ENCODE measurements at regions not wholly inside any gene's neighbourhood (a gene's known extent, or its start where the extent isn't known, plus 50 kb on each side); places are given as distances from the start of the nearest gene placed in this dataset.

DNA sequence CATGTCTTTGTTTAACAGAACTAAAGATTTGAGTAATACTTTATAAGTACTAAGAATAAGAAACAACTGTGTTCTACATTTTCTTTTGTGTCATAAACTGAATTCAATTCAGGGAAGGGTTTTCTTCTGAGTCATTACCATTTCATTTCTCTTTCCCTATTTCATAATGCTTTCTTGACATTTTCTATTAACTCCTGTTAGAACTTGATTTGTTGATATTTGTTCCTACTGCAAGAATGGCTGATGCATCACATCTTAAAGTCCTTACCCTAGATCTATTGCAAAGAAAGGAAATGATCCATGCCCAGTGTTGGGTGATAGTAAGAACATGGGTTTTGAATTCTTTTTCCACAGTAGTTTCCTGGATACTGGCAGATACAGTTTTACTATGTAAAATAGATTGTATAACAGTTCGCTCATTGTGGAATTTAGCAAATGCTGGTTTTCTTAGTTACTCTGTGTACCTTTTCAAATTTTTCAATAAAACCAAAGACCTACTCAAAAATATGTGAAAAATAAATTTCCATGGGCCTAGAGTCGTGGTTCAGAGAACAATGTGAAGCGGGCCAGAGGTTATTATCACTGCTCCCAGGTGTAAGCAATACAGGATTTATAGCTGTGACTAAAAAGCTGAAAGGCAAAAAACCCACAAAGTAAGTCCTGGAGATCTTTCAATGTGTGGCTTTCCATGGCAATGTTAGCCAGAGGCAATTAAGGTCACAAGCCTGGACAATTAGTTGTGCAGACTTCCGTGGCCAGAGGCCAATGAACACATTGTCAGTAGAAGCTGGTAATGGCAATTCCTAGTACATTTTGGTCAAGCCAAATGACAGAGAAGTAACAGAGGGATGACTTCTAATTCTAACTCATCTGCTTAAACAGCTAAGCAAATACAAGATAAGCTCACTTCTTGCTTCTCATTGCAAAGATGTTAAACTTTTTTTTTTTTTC lies 127.3 kb upstream of the FAT4 start:
- Histone ChIP-seq H3K36me3 (ENCODE audit: control insufficient read depth in 1 of 2, insufficient read depth in 2 of 2, low read length in 2 of 2) (no peaks in the 10 kb centered on the region), H3K9ac (ENCODE audit: low read length) (no peak overlapping the region), H3K79me2 (ENCODE audit: insufficient read depth, low read length) (no peaks in the 10 kb centered on the region), H3K4me3 (replicated peaks in 1 of 2; ENCODE audit: low read depth in 1 of 2, low read length in 2 of 2) (no peak overlapping the region), H3K9me3 (ENCODE audit: control insufficient read depth in 1 of 2, insufficient read depth in 1 of 2, low read depth in 1 of 2, low read length in 2 of 2) (no peaks in the 10 kb centered on the region), H3K27me3 (ENCODE audit: insufficient read depth, low read length) (no peaks in the 10 kb centered on the region), H3K4me2 (ENCODE audit: low read length) (no peak overlapping the region), H3K9me2 (ENCODE audit: insufficient read depth) (no peaks in the 10 kb centered on the region), H4K20me1 (ENCODE audit: insufficient read depth) (no peaks in the 10 kb centered on the region), H3K4me1 (ENCODE audit: control insufficient read depth in 1 of 2, insufficient read depth in 2 of 2, low read length in 2 of 2) (no peaks in the 10 kb centered on the region), H2AFZ (ENCODE audit: low read depth, low read length, poor library complexity, severe bottlenecking) (no peak overlapping the region), H3K27ac (ENCODE audit: low read depth, low read length) (no peak overlapping the region)
- CTCF ChIA-PET = no interaction called here
- DNase-seq (ENCODE audit: low read depth, low spot score) (no peak), ATAC-seq (no peak)
- POLR2A ChIA-PET = no interaction called here
- no TSS peak for BruUV-seq (replicated peaks)
- TF ChIP-seq, protein P1, sequence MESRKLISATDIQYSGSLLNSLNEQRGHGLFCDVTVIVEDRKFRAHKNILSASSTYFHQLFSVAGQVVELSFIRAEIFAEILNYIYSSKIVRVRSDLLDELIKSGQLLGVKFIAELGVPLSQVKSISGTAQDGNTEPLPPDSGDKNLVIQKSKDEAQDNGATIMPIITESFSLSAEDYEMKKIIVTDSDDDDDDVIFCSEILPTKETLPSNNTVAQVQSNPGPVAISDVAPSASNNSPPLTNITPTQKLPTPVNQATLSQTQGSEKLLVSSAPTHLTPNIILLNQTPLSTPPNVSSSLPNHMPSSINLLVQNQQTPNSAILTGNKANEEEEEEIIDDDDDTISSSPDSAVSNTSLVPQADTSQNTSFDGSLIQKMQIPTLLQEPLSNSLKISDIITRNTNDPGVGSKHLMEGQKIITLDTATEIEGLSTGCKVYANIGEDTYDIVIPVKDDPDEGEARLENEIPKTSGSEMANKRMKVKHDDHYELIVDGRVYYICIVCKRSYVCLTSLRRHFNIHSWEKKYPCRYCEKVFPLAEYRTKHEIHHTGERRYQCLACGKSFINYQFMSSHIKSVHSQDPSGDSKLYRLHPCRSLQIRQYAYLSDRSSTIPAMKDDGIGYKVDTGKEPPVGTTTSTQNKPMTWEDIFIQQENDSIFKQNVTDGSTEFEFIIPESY (IDR thresholded peaks at IDR 0.05; ENCODE audit: extremely low read depth, insufficient replicate concordance, low read length) = no peak
- no peak for TF ChIP-seq SP1 (IDR thresholded peaks at IDR 0.05; ENCODE audit: low read depth)
- TF ChIP-seq JUND (IDR thresholded peaks at IDR 0.05) = no peak
- no peak for TF ChIP-seq YY1 (IDR thresholded peaks at IDR 0.05; ENCODE audit: extremely low read depth, insufficient replicate concordance, low read depth, low read length)
- TF ChIP-seq SIN3A (IDR thresholded peaks at IDR 0.05; ENCODE audit: low read depth) = no peak
- TF ChIP-seq TCF7L2 (IDR thresholded peaks at IDR 0.05; ENCODE audit: borderline replicate concordance, extremely low read depth, insufficient read depth, insufficient read length) = no peak
- no peak for TF ChIP-seq EGR1 (IDR thresholded peaks at IDR 0.05; ENCODE audit: low read depth)
- no peak for TF ChIP-seq ZFX (IDR thresholded peaks at IDR 0.05)
- no peak for TF ChIP-seq ELF1 (IDR thresholded peaks at IDR 0.05; ENCODE audit: borderline replicate concordance, low read depth)
- no peak for TF ChIP-seq EZH2 (IDR thresholded peaks at IDR 0.05)
- TF ChIP-seq ZNF274 (IDR thresholded peaks at IDR 0.05; ENCODE audit: low read depth, low read length) = no peak
- TF ChIP-seq EZH2phosphoT487 (IDR thresholded peaks at IDR 0.05; ENCODE audit: borderline replicate concordance) = no peak
- intact Hi-C loops (cut with micrococcal nuclease) = no loop called here
- RAD21 ChIA-PET (ENCODE audit: low non-redundant PET in 1 of 2, low total read pairs in 2 of 2, uncharacterized antibody in 2 of 2, unreplicated experiment in 2 of 2) = no interaction called here

Measured in HCT116 (cell line).